B cell (primary cell): ENCODE measurements at regions not wholly inside any gene's neighbourhood (a gene's known extent, or its start where the extent isn't known, plus 50 kb on each side); places are given as distances from the start of the nearest gene placed in this dataset.

ENCODE experiments used
- ATAC-seq: fragments of 200-7000 bp; cut with Tn5 transposase; one replicate; pipeline ENCODE4 v1.10.0; 2021; ENCODE audit warnings: low read depth, mild to moderate bottlenecking, moderate number of reproducible peaks, moderate library complexity
- CTCF ChIA-PET: fragments of 350-600 bp; sonication (Branson Sonifier 250); formaldehyde crosslinking; loops from one replicate; lab custom pipeline; 2021; ENCODE audit warnings: antibody characterized with exemption, inconsistent platforms; lab: Charles Lee
- POLR2A ChIA-PET: fragments of 350-600 bp; sonication (Branson Sonifier 250); formaldehyde crosslinking; loops from one replicate; lab custom pipeline; 2021; ENCODE audit warnings: antibody characterized with exemption; lab: Charles Lee
- DNase-seq: peaks from one replicate; pipeline ENCODE4 v3.0.0; 2013
- H2AFZ ChIP-seq: 2 replicates; pipeline ENCODE4 v1.6.1; 2012; ENCODE audit warnings: mild to moderate bottlenecking, low read depth, low read length; ENCODE audit not compliant: insufficient read depth, poor library complexity, severe bottlenecking
- H3K27ac ChIP-seq, 2 donors: 1 replicate in 1 of 2; 2 replicates in 1 of 2; pipeline ENCODE4 v1.5.1; 2012 to 2013; ENCODE audit warnings: low read length in 2 of 2, mild to moderate bottlenecking in 2 of 2, moderate library complexity in 1 of 2
- H3K27me3 ChIP-seq, 4 experiments: fragments of 200-600 bp in 1 of 4; sonication (generic) in 1 of 4; replicated peaks in 1 of 4; 1 replicate in 2 of 4; 2 replicates in 2 of 4; pipeline versions ENCODE4 v1.6.1 to v1.7.0; 2013 to 2016; ENCODE audit warnings: low read length in 3 of 4, mild to moderate bottlenecking in 2 of 4, mixed read lengths in 1 of 4, moderate library complexity in 1 of 4; ENCODE audit not compliant: insufficient read depth in 4 of 4, control insufficient read depth in 3 of 4; ENCODE audit errors: control extremely low read depth in 1 of 4
- H3K36me3 ChIP-seq, 2 experiments: replicated peaks in 1 of 2; 1 replicate in 1 of 2; 2 replicates in 1 of 2; pipeline versions ENCODE4 v1.6.1 to v1.7.1; 2013; ENCODE audit warnings: low read length in 1 of 2; ENCODE audit not compliant: insufficient read depth in 2 of 2, control insufficient read depth in 1 of 2; ENCODE audit errors: control extremely low read depth in 1 of 2, extremely low read depth in 1 of 2
- H3K4me1 ChIP-seq, 2 donors: fragments of 200-600 bp in 1 of 2; sonication (generic) in 1 of 2; 1 replicate in 1 of 2; 2 replicates in 1 of 2; pipeline versions ENCODE4 v1.5.1 to v1.6.1; 2013 to 2017; ENCODE audit warnings: low read length in 2 of 2; ENCODE audit not compliant: control insufficient read depth in 2 of 2, insufficient read depth in 2 of 2
- H3K4me2 ChIP-seq: replicated peaks from 2 replicates; pipeline ENCODE3; 2012; ENCODE audit warnings: mild to moderate bottlenecking, low read depth, low read length; ENCODE audit not compliant: poor library complexity, severe bottlenecking
- H3K4me3 ChIP-seq, 5 experiments: fragments of 200-600 bp in 1 of 5; sonication (generic) in 1 of 5; 1 replicate in 3 of 5; 2 replicates in 2 of 5; pipeline versions ENCODE4 v1.5.1 to v1.7.0; 2011 to 2016; ENCODE audit warnings: low read length in 4 of 5, mild to moderate bottlenecking in 4 of 5, low read depth in 2 of 5, control low read depth in 1 of 5, moderate library complexity in 1 of 5; ENCODE audit not compliant: insufficient read depth in 1 of 5; ENCODE audit errors: control extremely low read depth in 1 of 5, extremely low read depth in 1 of 5
- H3K79me2 ChIP-seq: fragments of 200-600 bp; sonication (generic); one replicate; pipeline ENCODE4 v1.6.0; 2016; ENCODE audit warnings: low read length; ENCODE audit not compliant: control insufficient read depth, insufficient read depth
- H3K9ac ChIP-seq: fragments of 200-600 bp; sonication (generic); 2 replicates; pipeline ENCODE4 v1.6.1; 2017; ENCODE audit warnings: mild to moderate bottlenecking, low read length, moderate library complexity
- H3K9me3 ChIP-seq, 3 donors: one replicate each; pipeline versions ENCODE4 v1.6.1 to v1.7.1; 2013; ENCODE audit warnings: low read length in 2 of 3; ENCODE audit not compliant: control insufficient read depth in 2 of 3, insufficient read depth in 1 of 3; ENCODE audit errors: control extremely low read depth in 1 of 3
- H4K20me1 ChIP-seq: 2 replicates; pipeline ENCODE4 v1.6.0; 2012; ENCODE audit warnings: mild to moderate bottlenecking, low read length; ENCODE audit not compliant: insufficient read depth, control insufficient read depth, poor library complexity, severe bottlenecking
- H3K27ac Mint-ChIP-seq: one replicate; pipeline ENCODE4 v1.8.0; 2021; ENCODE audit warnings: mixed read lengths
- H3K27me3 Mint-ChIP-seq: one replicate; pipeline ENCODE4 v1.8.0; 2021; ENCODE audit warnings: mixed read lengths
- H3K4me1 Mint-ChIP-seq: one replicate; pipeline ENCODE4 v1.8.0; 2021; ENCODE audit warnings: mixed read lengths
- H3K4me3 Mint-ChIP-seq: one replicate; pipeline ENCODE4 v1.8.0; 2021; ENCODE audit warnings: mixed read lengths
- H3K9me3 Mint-ChIP-seq: one replicate; pipeline ENCODE4 v1.8.0; 2022; ENCODE audit warnings: mixed read lengths; ENCODE audit not compliant: insufficient read depth
- EZH2 ChIP-seq: IDR thresholded peaks from 2 replicates; pipeline ENCODE4 v1.6.1; 2012; ENCODE audit warnings: borderline replicate concordance, low read depth, mild to moderate bottlenecking, moderate library complexity, low read length; ENCODE audit not compliant: insufficient read depth, poor library complexity, severe bottlenecking
- WGBS: methylation state at CpG from one replicate; pipeline ENCODE4 v1.1.5; 2013; ENCODE audit warnings: missing lambda C conversion rate; ENCODE audit not compliant: insufficient coverage; 5-methylcytosine and 5-hydroxymethylcytosine counted together
- intact Hi-C: fragments of 100-400 bp; cut with micrococcal nuclease; formaldehyde crosslinking; loops from one replicate; pipeline ENCODE4 v1.10.0; 2022
- TF ChIP-seq, protein P1 (sequence below): fragments of 200-600 bp; IDR thresholded peaks from one replicate; pipeline ENCODE4 v1.8.0; 2022; ENCODE audit warnings: antibody characterized with exemption, mild to moderate bottlenecking

DNA sequence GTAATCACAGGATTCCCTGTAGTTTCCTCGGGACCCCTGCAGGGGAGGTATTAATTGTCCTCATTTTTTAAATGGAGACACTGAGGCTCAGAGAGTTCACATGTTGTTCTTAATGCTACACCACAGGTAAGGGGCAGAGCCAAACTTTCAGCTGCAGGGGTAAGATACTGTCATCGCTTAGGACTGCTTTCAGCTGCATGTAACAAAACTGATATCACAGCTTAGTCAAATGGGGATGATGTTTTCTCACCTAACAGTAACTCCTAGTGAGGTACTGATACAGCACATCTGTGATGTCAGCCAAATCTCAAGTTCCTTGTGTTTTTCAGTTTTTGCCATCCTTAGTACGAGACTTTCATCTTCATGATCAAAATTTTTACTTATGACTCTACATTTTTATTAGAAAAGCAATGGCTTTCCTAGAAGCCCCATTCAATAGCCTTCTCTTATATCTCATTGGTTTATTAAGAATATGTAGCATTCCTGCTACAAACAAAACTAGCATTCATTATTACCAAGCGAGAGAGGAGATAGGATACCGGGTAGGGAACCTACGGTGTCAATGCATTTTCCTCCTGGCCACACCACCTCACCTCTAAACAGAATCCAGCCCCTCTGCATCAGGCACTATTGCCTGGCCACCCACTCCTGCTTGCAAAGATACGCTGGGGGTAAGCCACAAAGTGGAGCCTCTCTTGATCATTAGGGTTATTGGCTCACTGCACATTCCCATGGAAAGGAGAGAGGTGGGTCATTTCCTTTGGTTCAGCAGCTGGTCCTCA, 557.5 kb downstream of the CD83 start:
- Histone ChIP-seq H3K4me3 (no peak overlapping the region), H3K4me2 (no peak overlapping the region), H3K9ac (no peak overlapping the region), H2AFZ (no peak overlapping the region), H3K27me3 (no peaks in the 10 kb centered on the region), H3K79me2 (no peaks in the 10 kb centered on the region), H3K9me3 (no peaks in the 10 kb centered on the region), H3K4me1 (peaks cover 4 to 17% of the 10 kb centered on the region in 2 donors), H3K36me3 (no peaks in the 10 kb centered on the region), H3K27ac (no peak overlapping the region), H4K20me1 (no peaks in the 10 kb centered on the region)
- no peaks in the 10 kb centered on the region for H3K27me3 Mint-ChIP-seq
- no peak for ATAC-seq
- ChIA-PET CTCF (no interaction called here), POLR2A (no interaction called here)
- H3K9me3 Mint-ChIP-seq: no peaks in the 10 kb centered on the region
- TF ChIP-seq, protein P1, sequence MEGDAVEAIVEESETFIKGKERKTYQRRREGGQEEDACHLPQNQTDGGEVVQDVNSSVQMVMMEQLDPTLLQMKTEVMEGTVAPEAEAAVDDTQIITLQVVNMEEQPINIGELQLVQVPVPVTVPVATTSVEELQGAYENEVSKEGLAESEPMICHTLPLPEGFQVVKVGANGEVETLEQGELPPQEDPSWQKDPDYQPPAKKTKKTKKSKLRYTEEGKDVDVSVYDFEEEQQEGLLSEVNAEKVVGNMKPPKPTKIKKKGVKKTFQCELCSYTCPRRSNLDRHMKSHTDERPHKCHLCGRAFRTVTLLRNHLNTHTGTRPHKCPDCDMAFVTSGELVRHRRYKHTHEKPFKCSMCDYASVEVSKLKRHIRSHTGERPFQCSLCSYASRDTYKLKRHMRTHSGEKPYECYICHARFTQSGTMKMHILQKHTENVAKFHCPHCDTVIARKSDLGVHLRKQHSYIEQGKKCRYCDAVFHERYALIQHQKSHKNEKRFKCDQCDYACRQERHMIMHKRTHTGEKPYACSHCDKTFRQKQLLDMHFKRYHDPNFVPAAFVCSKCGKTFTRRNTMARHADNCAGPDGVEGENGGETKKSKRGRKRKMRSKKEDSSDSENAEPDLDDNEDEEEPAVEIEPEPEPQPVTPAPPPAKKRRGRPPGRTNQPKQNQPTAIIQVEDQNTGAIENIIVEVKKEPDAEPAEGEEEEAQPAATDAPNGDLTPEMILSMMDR: no peak
- no peak for TF ChIP-seq EZH2
- WGBS: 89% methylated on average over 3 of the region's 7 CpGs
- DNase-seq: no peak
- no peak overlapping the region for H3K27ac Mint-ChIP-seq
- H3K4me1 Mint-ChIP-seq: peaks cover 26% of the 10 kb centered on the region
- H3K4me3 Mint-ChIP-seq: no peak overlapping the region
- intact Hi-C loops: no loop called here

DNA sequence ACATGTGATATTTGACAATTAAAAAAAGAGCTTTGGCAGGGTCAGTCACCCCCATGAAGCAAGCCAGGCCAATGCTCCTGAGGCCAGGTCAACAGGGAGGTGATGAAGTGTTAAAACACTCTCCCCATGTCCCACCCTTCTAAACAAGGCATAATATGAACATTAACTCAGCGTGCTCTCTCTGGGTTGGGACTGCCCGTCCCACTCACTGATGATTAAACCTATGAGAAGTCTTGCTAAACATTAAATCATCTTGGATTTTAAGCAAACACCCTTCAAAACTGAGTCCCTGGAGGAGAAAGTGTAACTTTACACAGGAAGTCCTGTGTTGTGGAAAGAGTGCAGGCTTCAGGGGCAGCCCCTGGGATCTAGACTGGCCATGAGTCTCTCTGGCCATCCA, 558.5 kb downstream of the CD83 start:
- Histone ChIP-seq H3K9me3 (no peaks in the 10 kb centered on the region), H2AFZ (no peak overlapping the region), H3K4me2 (no peak overlapping the region), H3K4me3 (no peak overlapping the region), H4K20me1 (no peaks in the 10 kb centered on the region), H3K4me1 (peaks cover 4 to 12% of the 10 kb centered on the region in 2 donors), H3K79me2 (no peaks in the 10 kb centered on the region), H3K9ac (no peak overlapping the region), H3K27ac (no peak overlapping the region), H3K36me3 (no peaks in the 10 kb centered on the region), H3K27me3 (no peaks in the 10 kb centered on the region)
- Mint-ChIP-seq H3K4me1 (peaks cover 24% of the 10 kb centered on the region), H3K27me3 (no peaks in the 10 kb centered on the region), H3K4me3 (no peak overlapping the region), H3K27ac (no peak overlapping the region), H3K9me3 (no peaks in the 10 kb centered on the region)
- TF ChIP-seq, protein P1: no peak
- no peak for TF ChIP-seq EZH2
- no CpG with 5 or more reads among the region's 2 CpGs for WGBS
- DNase-seq: no peak
- ChIA-PET POLR2A (no interaction called here), CTCF (no interaction called here)
- intact Hi-C loops: no loop called here
- no peak for ATAC-seq
